Spleen (tissue), 11 donors: ENCODE measurements at regions not wholly inside any gene's neighbourhood (a gene's known extent, or its start where the extent isn't known, plus 50 kb on each side); places are given as distances from the start of the nearest gene placed in this dataset.

Experiments
- DNase-seq: peaks from one replicate; pipeline ENCODE4 v3.0.0-alpha.2; 2020
- H3K27ac ChIP-seq, 8 donors: fragments of 200-600 bp; sonication (generic) in 7 of 8; 1 replicate in 4 of 8; 2 replicates in 4 of 8; pipeline versions ENCODE4 v1.5.0 to v1.8.0; 2016 to 2021; ENCODE audit warnings: inconsistent platforms in 4 of 8, mild to moderate bottlenecking in 4 of 8, moderate library complexity in 1 of 8
- H3K27me3 ChIP-seq, 7 donors: fragments of 200-600 bp; sonication (generic) in 6 of 7; replicated peaks in 1 of 7; 1 replicate in 4 of 7; 2 replicates in 3 of 7; pipeline versions ENCODE4 v1.5.0 to v1.8.0; 2016 to 2021; ENCODE audit warnings: inconsistent platforms in 3 of 7, mild to moderate bottlenecking in 1 of 7
- H3K36me3 ChIP-seq, 6 donors: fragments of 200-600 bp; sonication (generic) in 5 of 6; 1 replicate in 4 of 6; 2 replicates in 2 of 6; pipeline versions ENCODE4 v1.5.0 to v1.8.0; 2016 to 2021; ENCODE audit warnings: inconsistent platforms in 2 of 6
- H3K4me1 ChIP-seq, 6 donors: fragments of 200-600 bp; sonication (generic) in 5 of 6; 1 replicate in 3 of 6; 2 replicates in 3 of 6; pipeline versions ENCODE4 v1.5.0 to v1.8.0; 2016 to 2021; ENCODE audit warnings: inconsistent platforms in 3 of 6
- H3K4me3 ChIP-seq, 8 donors: fragments of 200-600 bp; sonication (generic) in 7 of 8; 1 replicate in 4 of 8; 2 replicates in 4 of 8; pipeline versions ENCODE4 v1.5.0 to v1.8.0; 2016 to 2021; ENCODE audit warnings: inconsistent platforms in 4 of 8, mild to moderate bottlenecking in 4 of 8, moderate library complexity in 2 of 8
- H3K9me3 ChIP-seq, 8 donors: fragments of 200-600 bp; sonication (generic) in 7 of 8; 1 replicate in 4 of 8; 2 replicates in 4 of 8; pipeline versions ENCODE4 v1.5.0 to v1.8.0; 2016 to 2021; ENCODE audit warnings: inconsistent platforms in 4 of 8
- CTCF ChIP-seq, 11 experiments: fragments of 200-600 bp in 7 of 11; fragments of 450-650 bp in 4 of 11; sonication (generic) in 4 of 11; IDR thresholded peaks in 8 of 11; conservative IDR thresholded peaks in 3 of 11; 1 replicate in 7 of 11; 2 replicates in 4 of 11; pipeline versions ENCODE4 v1.4.0 to v1.8.0; 2016 to 2021; ENCODE audit warnings: antibody characterized with exemption in 11 of 11, inconsistent platforms in 4 of 11, mild to moderate bottlenecking in 1 of 11
- POLR2A ChIP-seq, 3 donors: fragments of 450-650 bp; IDR thresholded peaks; one replicate each; pipeline ENCODE4 v1.5.1; 2017; ENCODE audit warnings: antibody characterized with exemption in 3 of 3, mild to moderate bottlenecking in 1 of 3
- POLR2AphosphoS5 ChIP-seq, 3 donors: sonication (generic); formaldehyde crosslinking; IDR thresholded peaks; one replicate each; pipeline ENCODE4 v1.5.1; 2017; ENCODE audit warnings: antibody characterized with exemption in 3 of 3
- WGBS, 5 donors: extraction: QIAGEN DNeasy Blood & Tissue Kit in 3 of 5; methylation state at CpG; one replicate each; pipeline versions ENCODE4 v1.1.5 to v1.1.7; 2013 to 2018; 5-methylcytosine and 5-hydroxymethylcytosine counted together
- intact Hi-C: fragments of 100-400 bp; cut with DNase I; formaldehyde crosslinking; loops from one replicate; pipeline ENCODE4 v1.15.0; 2023; ENCODE audit warnings: low total_unique reads
- donor health status: healthy with polysubstance abuse.
- donor health status: DM: no; HTN: no; CAD: no; lungs with moderate emphysema.
- donor health status: DM: no; HTN: no; CAD: no.
- donor health status: Bipolar disorder and iron deficiency.
- donor health status: healthy.
- donor health status: DM: no; HTN: no; CAD: no.
- donor health status: DM: yes; HTN: yes; CAD: no.

GRCh38 chr20:52087471-52087870 lies 104.1 kb downstream of the ZFP64 start:
- no peak for DNase-seq
- H3K4me1 ChIP-seq: no peaks in the 10 kb centered on the region
- intact Hi-C loops: loop anchor here (10.0 kb wide), 1 partner anchor 453 kb away; no protein-coding TSS in a partner anchor
- peaks cover 5 to 25% (median 16%) of the 10 kb centered on the region in 8 donors for H3K9me3 ChIP-seq
- no peak overlapping the region for H3K4me3 ChIP-seq
- peaks cover 0 to 45% (median 10%) of the 10 kb centered on the region in 6 donors for H3K36me3 ChIP-seq
- H3K27me3 ChIP-seq: no peaks in the 10 kb centered on the region
- no peak for TF ChIP-seq CTCF (IDR thresholded peaks at IDR 0.05 in 8 of 11, conservative IDR thresholded peaks at IDR 0.05 in 3 of 11)
- TF ChIP-seq POLR2A (IDR thresholded peaks at IDR 0.05): no peak
- no peak for TF ChIP-seq POLR2AphosphoS5 (IDR thresholded peaks at IDR 0.05)
- no peak overlapping the region for H3K27ac ChIP-seq

GRCh38 chr20:52086878-52087277 lies 104.7 kb downstream of the ZFP64 start:
- intact Hi-C loops: loop anchor here (10.0 kb wide), 1 partner anchor 452 kb away; no protein-coding TSS in a partner anchor
- H3K27ac ChIP-seq: no peak overlapping the region

GRCh38 chr20:52084727-52085126 lies 106.9 kb downstream of the ZFP64 start:
- Histone ChIP-seq H3K27ac (no peak overlapping the region), H3K36me3 (peaks cover 0 to 45% (median 10%) of the 10 kb centered on the region in 6 donors), H3K4me1 (no peaks in the 10 kb centered on the region), H3K27me3 (no peaks in the 10 kb centered on the region), H3K9me3 (peaks cover 5 to 25% (median 16%) of the 10 kb centered on the region in 8 donors), H3K4me3 (no peak overlapping the region)
- TF ChIP-seq POLR2AphosphoS5 (IDR thresholded peaks at IDR 0.05) (no peak), CTCF (IDR thresholded peaks at IDR 0.05 in 8 of 11, conservative IDR thresholded peaks at IDR 0.05 in 3 of 11) (no peak), POLR2A (IDR thresholded peaks at IDR 0.05) (no peak)
- 93 to 98% (median 96%) methylated on average over 19 to 28 of the region's 28 CpGs for WGBS, 5 donors
- intact Hi-C loops: loop anchor here (5.0 to 10.0 kb wide), 2 partner anchors 287 to 450 kb away; no protein-coding TSS in a partner anchor
- DNase-seq: no peak

More at GRCh38 chr20:52086878-52087277, 104.7 kb downstream of the ZFP64 start:
- Histone ChIP-seq H3K4me3 (no peak overlapping the region), H3K27me3 (no peaks in the 10 kb centered on the region), H3K9me3 (peaks cover 5 to 25% (median 16%) of the 10 kb centered on the region in 8 donors), H3K4me1 (no peaks in the 10 kb centered on the region), H3K36me3 (peaks cover 0 to 45% (median 10%) of the 10 kb centered on the region in 6 donors)
- TF ChIP-seq CTCF (IDR thresholded peaks at IDR 0.05 in 8 of 11, conservative IDR thresholded peaks at IDR 0.05 in 3 of 11): no peak
- TF ChIP-seq POLR2A (IDR thresholded peaks at IDR 0.05): no peak
- TF ChIP-seq POLR2AphosphoS5 (IDR thresholded peaks at IDR 0.05): no peak
- DNase-seq: no peak

GRCh38 chr20:52083627-52084232 lies 107.8 kb downstream of the ZFP64 start:
- H3K27me3 ChIP-seq: no peaks in the 10 kb centered on the region
- no peak overlapping the region for H3K27ac ChIP-seq
- no peak for DNase-seq
- H3K4me1 ChIP-seq: no peaks in the 10 kb centered on the region
- H3K9me3 ChIP-seq: peaks cover 5 to 25% (median 16%) of the 10 kb centered on the region in 8 donors
- H3K36me3 ChIP-seq: peaks cover 0 to 44% (median 10%) of the 10 kb centered on the region in 6 donors
- H3K4me3 ChIP-seq: no peak overlapping the region
- WGBS, 5 donors: 44 to 50% (median 48%) methylated on average over 11 of the region's 11 CpGs
- peak in 7 of 11 experiments; percentile 20 to 52 (median 36) for TF ChIP-seq CTCF (IDR thresholded peaks at IDR 0.05 in 8 of 11, conservative IDR thresholded peaks at IDR 0.05 in 3 of 11)
- TF ChIP-seq POLR2AphosphoS5 (IDR thresholded peaks at IDR 0.05): no peak
- intact Hi-C loops: loop anchor here (5.0 to 10.0 kb wide), 2 partner anchors 286 to 449 kb away; no protein-coding TSS in a partner anchor
